Thyroid gland (tissue), 4 donors: ENCODE measurements at regions not wholly inside any gene's neighbourhood (a gene's known extent, or its start where the extent isn't known, plus 50 kb on each side); places are given as distances from the start of the nearest gene placed in this dataset.

Experiments
- CTCF ChIP-seq, 6 experiments: fragments of 200-600 bp in 3 of 6; fragments of 450-650 bp in 3 of 6; sonication (generic) in 3 of 6; IDR thresholded peaks; one replicate each; pipeline ENCODE4 v1.5.1; 2016 to 2019; ENCODE audit warnings: antibody characterized with exemption in 6 of 6, mild to moderate bottlenecking in 2 of 6, inconsistent platforms in 1 of 6, moderate library complexity in 1 of 6
- POLR2A ChIP-seq, 2 donors: fragments of 450-650 bp; IDR thresholded peaks; one replicate each; pipeline ENCODE4 v1.6.1; 2017; ENCODE audit warnings: antibody characterized with exemption in 2 of 2, mild to moderate bottlenecking in 2 of 2, moderate library complexity in 1 of 2

DNA sequence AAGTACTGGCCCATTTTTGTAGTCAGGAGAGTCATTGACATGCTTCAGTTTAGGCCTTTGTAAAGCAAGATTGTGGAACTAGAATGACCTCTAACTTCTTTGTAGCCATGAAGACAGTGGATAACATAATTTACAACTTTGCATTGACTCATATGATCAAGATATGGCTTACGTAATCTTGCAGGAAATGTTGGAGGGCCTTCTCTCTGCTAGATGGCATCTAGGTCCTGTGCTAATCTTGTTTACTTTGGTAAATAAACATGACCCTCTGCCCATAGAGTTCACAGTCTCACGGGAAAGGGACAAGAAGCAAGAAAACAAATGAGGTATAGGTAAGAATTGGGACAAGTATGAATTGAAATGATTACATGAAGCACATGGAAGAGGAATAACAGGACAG, 355.2 kb upstream of the ARID1B start:
- TF ChIP-seq POLR2A (IDR thresholded peaks at IDR 0.05) (no peak), CTCF (IDR thresholded peaks at IDR 0.05) (no peak)
